ENCODE measurements at regions not wholly inside any gene's neighbourhood (a gene's known extent, or its start where the extent isn't known, plus 50 kb on each side); places are given as distances from the start of the nearest gene placed in this dataset.

GRCh38 chr14:81673930-81674329 lies 140.3 kb upstream of the SEL1L start:
- Histone ChIP-seq H3K4me3 (ENCODE audit: low read length) (no peak overlapping the region), H3K36me3 (ENCODE audit: control insufficient read depth, insufficient read depth, low read length, severe bottlenecking) (no peaks in the 10 kb centered on the region), H3K9me3 (ENCODE audit: control insufficient read depth, low read length) (no peaks in the 10 kb centered on the region), H3K9ac (ENCODE audit: low read length) (no peak overlapping the region), H3K27me3 (replicated peaks; ENCODE audit: control insufficient read depth, insufficient read depth, low read length) (no peaks in the 10 kb centered on the region), H3K4me1 (ENCODE audit: control insufficient read depth, insufficient read depth, low read length) (no peaks in the 10 kb centered on the region)
- no peak for DNase-seq (ENCODE audit: low read depth)

GRCh38 chr14:81676395-81676794 lies 142.7 kb upstream of the SEL1L start:
- no peak for DNase-seq (ENCODE audit: low read depth)
- peaks cover 6% of the 10 kb centered on the region for H3K4me1 ChIP-seq (ENCODE audit: control insufficient read depth, insufficient read depth, low read length)
- no peaks in the 10 kb centered on the region for H3K36me3 ChIP-seq (ENCODE audit: control insufficient read depth, insufficient read depth, low read length, severe bottlenecking)
- H3K9me3 ChIP-seq (ENCODE audit: control insufficient read depth, low read length), result no peaks in the 10 kb centered on the region
- no peaks in the 10 kb centered on the region for H3K27me3 ChIP-seq (replicated peaks; ENCODE audit: control insufficient read depth, insufficient read depth, low read length)
- H3K9ac ChIP-seq (ENCODE audit: low read length), result no peak overlapping the region
- H3K4me3 ChIP-seq (ENCODE audit: low read length), result no peak overlapping the region

GRCh38 chr14:81676879-81677278 lies 143.2 kb upstream of the SEL1L start:
- no peak overlapping the region for H3K4me3 ChIP-seq (ENCODE audit: low read length)
- peaks cover 9% of the 10 kb centered on the region for H3K4me1 ChIP-seq (ENCODE audit: control insufficient read depth, insufficient read depth, low read length)
- H3K36me3 ChIP-seq (ENCODE audit: control insufficient read depth, insufficient read depth, low read length, severe bottlenecking), result no peaks in the 10 kb centered on the region
- H3K27me3 ChIP-seq (replicated peaks; ENCODE audit: control insufficient read depth, insufficient read depth, low read length), result no peaks in the 10 kb centered on the region
- H3K9ac ChIP-seq (ENCODE audit: low read length), result no peak overlapping the region
- no peak for DNase-seq (ENCODE audit: low read depth)
- no peaks in the 10 kb centered on the region for H3K9me3 ChIP-seq (ENCODE audit: control insufficient read depth, low read length)

GRCh38 chr14:81677736-81678135 lies 144.1 kb upstream of the SEL1L start:
- Histone ChIP-seq H3K27me3 (replicated peaks; ENCODE audit: control insufficient read depth, insufficient read depth, low read length) (no peaks in the 10 kb centered on the region), H3K36me3 (ENCODE audit: control insufficient read depth, insufficient read depth, low read length, severe bottlenecking) (no peaks in the 10 kb centered on the region), H3K4me3 (ENCODE audit: low read length) (no peak overlapping the region), H3K9ac (ENCODE audit: low read length) (no peak overlapping the region), H3K9me3 (ENCODE audit: control insufficient read depth, low read length) (no peaks in the 10 kb centered on the region), H3K4me1 (ENCODE audit: control insufficient read depth, insufficient read depth, low read length) (peaks cover 14% of the 10 kb centered on the region)
- no peak for DNase-seq (ENCODE audit: low read depth)

GRCh38 chr14:81679226-81679625 lies 145.6 kb upstream of the SEL1L start:
- H3K27me3 ChIP-seq (replicated peaks; ENCODE audit: control insufficient read depth, insufficient read depth, low read length), result no peaks in the 10 kb centered on the region
- no peaks in the 10 kb centered on the region for H3K9me3 ChIP-seq (ENCODE audit: control insufficient read depth, low read length)
- H3K9ac ChIP-seq (ENCODE audit: low read length), result no peak overlapping the region
- peaks cover 14% of the 10 kb centered on the region for H3K4me1 ChIP-seq (ENCODE audit: control insufficient read depth, insufficient read depth, low read length)
- no peak for DNase-seq (ENCODE audit: low read depth)
- H3K36me3 ChIP-seq (ENCODE audit: control insufficient read depth, insufficient read depth, low read length, severe bottlenecking), result no peaks in the 10 kb centered on the region
- no peak overlapping the region for H3K4me3 ChIP-seq (ENCODE audit: low read length)

- H3K9ac ChIP-seq (ENCODE audit: low read length), result no peak overlapping the region
- H3K4me1 ChIP-seq (ENCODE audit: control insufficient read depth, insufficient read depth, low read length), result peaks cover 14% of the 10 kb centered on the region
- H3K36me3 ChIP-seq (ENCODE audit: control insufficient read depth, insufficient read depth, low read length, severe bottlenecking), result no peaks in the 10 kb centered on the region
- H3K27me3 ChIP-seq (replicated peaks; ENCODE audit: control insufficient read depth, insufficient read depth, low read length), result no peaks in the 10 kb centered on the region
- no peak overlapping the region for H3K4me3 ChIP-seq (ENCODE audit: low read length)
- no peak for DNase-seq (ENCODE audit: low read depth)
- H3K9me3 ChIP-seq (ENCODE audit: control insufficient read depth, low read length), result no peaks in the 10 kb centered on the region
Measured at GRCh38 chr14:81681541-81681940, 147.9 kb upstream of the SEL1L start.

GRCh38 chr14:81682134-81682533 lies 148.5 kb upstream of the SEL1L start:
- Histone ChIP-seq H3K9me3 (ENCODE audit: control insufficient read depth, low read length) (no peaks in the 10 kb centered on the region), H3K27me3 (replicated peaks; ENCODE audit: control insufficient read depth, insufficient read depth, low read length) (no peaks in the 10 kb centered on the region), H3K4me1 (ENCODE audit: control insufficient read depth, insufficient read depth, low read length) (peaks cover 14% of the 10 kb centered on the region), H3K36me3 (ENCODE audit: control insufficient read depth, insufficient read depth, low read length, severe bottlenecking) (no peaks in the 10 kb centered on the region), H3K4me3 (ENCODE audit: low read length) (no peak overlapping the region), H3K9ac (ENCODE audit: low read length) (no peak overlapping the region)
- no peak for DNase-seq (ENCODE audit: low read depth)

- DNase-seq (ENCODE audit: low read depth), result no peak
- Histone ChIP-seq H3K9me3 (ENCODE audit: control insufficient read depth, low read length) (no peaks in the 10 kb centered on the region), H3K36me3 (ENCODE audit: control insufficient read depth, insufficient read depth, low read length, severe bottlenecking) (no peaks in the 10 kb centered on the region), H3K9ac (ENCODE audit: low read length) (no peak overlapping the region), H3K4me3 (ENCODE audit: low read length) (no peak overlapping the region), H3K4me1 (ENCODE audit: control insufficient read depth, insufficient read depth, low read length) (peaks cover 14% of the 10 kb centered on the region), H3K27me3 (replicated peaks; ENCODE audit: control insufficient read depth, insufficient read depth, low read length) (no peaks in the 10 kb centered on the region)
Measured at GRCh38 chr14:81682701-81683100, 149.0 kb upstream of the SEL1L start.

- H3K9me3 ChIP-seq (ENCODE audit: control insufficient read depth, low read length), result no peaks in the 10 kb centered on the region
- H3K36me3 ChIP-seq (ENCODE audit: control insufficient read depth, insufficient read depth, low read length, severe bottlenecking), result no peaks in the 10 kb centered on the region
- H3K4me1 ChIP-seq (ENCODE audit: control insufficient read depth, insufficient read depth, low read length), result peaks cover 14% of the 10 kb centered on the region
- H3K4me3 ChIP-seq (ENCODE audit: low read length), result no peak overlapping the region
- H3K9ac ChIP-seq (ENCODE audit: low read length), result no peak overlapping the region
- no peaks in the 10 kb centered on the region for H3K27me3 ChIP-seq (replicated peaks; ENCODE audit: control insufficient read depth, insufficient read depth, low read length)
- DNase-seq (ENCODE audit: low read depth), result no peak
Measured at GRCh38 chr14:81684696-81685095, 151.0 kb upstream of the SEL1L start.

GRCh38 chr14:81686512-81686911 lies 152.9 kb upstream of the SEL1L start:
- no peak for DNase-seq (ENCODE audit: low read depth)
- Histone ChIP-seq H3K36me3 (ENCODE audit: control insufficient read depth, insufficient read depth, low read length, severe bottlenecking) (no peaks in the 10 kb centered on the region), H3K4me1 (ENCODE audit: control insufficient read depth, insufficient read depth, low read length) (peaks cover 7% of the 10 kb centered on the region), H3K9ac (ENCODE audit: low read length) (no peak overlapping the region), H3K9me3 (ENCODE audit: control insufficient read depth, low read length) (no peaks in the 10 kb centered on the region), H3K27me3 (replicated peaks; ENCODE audit: control insufficient read depth, insufficient read depth, low read length) (no peaks in the 10 kb centered on the region), H3K4me3 (ENCODE audit: low read length) (no peak overlapping the region)

- Histone ChIP-seq H3K4me3 (ENCODE audit: low read length) (no peak overlapping the region), H3K9ac (ENCODE audit: low read length) (no peak overlapping the region), H3K27me3 (replicated peaks; ENCODE audit: control insufficient read depth, insufficient read depth, low read length) (no peaks in the 10 kb centered on the region), H3K36me3 (ENCODE audit: control insufficient read depth, insufficient read depth, low read length, severe bottlenecking) (no peaks in the 10 kb centered on the region), H3K4me1 (ENCODE audit: control insufficient read depth, insufficient read depth, low read length) (no peaks in the 10 kb centered on the region), H3K9me3 (ENCODE audit: control insufficient read depth, low read length) (no peaks in the 10 kb centered on the region)
- no peak for DNase-seq (ENCODE audit: low read depth)
Measured at GRCh38 chr14:81691931-81692330, 158.3 kb upstream of the SEL1L start.

- no peaks in the 10 kb centered on the region for H3K36me3 ChIP-seq (ENCODE audit: control insufficient read depth, insufficient read depth, low read length, severe bottlenecking)
- DNase-seq (ENCODE audit: low read depth), result no peak
- no peaks in the 10 kb centered on the region for H3K27me3 ChIP-seq (replicated peaks; ENCODE audit: control insufficient read depth, insufficient read depth, low read length)
- no peaks in the 10 kb centered on the region for H3K9me3 ChIP-seq (ENCODE audit: control insufficient read depth, low read length)
- no peaks in the 10 kb centered on the region for H3K4me1 ChIP-seq (ENCODE audit: control insufficient read depth, insufficient read depth, low read length)
- H3K9ac ChIP-seq (ENCODE audit: low read length), result no peak overlapping the region
- no peak overlapping the region for H3K4me3 ChIP-seq (ENCODE audit: low read length)
Measured at GRCh38 chr14:81694419-81694818, 160.8 kb upstream of the SEL1L start.

All from adipocyte (in vitro differentiated cells).